Neutrophil (primary cell): ENCODE measurements at regions not wholly inside any gene's neighbourhood (a gene's known extent, or its start where the extent isn't known, plus 50 kb on each side); places are given as distances from the start of the nearest gene placed in this dataset.

Experiments
- H3K27ac ChIP-seq: fragments of 200-600 bp; sonication (generic); 2 replicates; pipeline ENCODE4 v1.5.1; 2016; ENCODE audit warnings: mild to moderate bottlenecking, moderate library complexity
- H3K27me3 ChIP-seq: fragments of 200-600 bp; sonication (generic); 2 replicates; pipeline ENCODE4 v1.6.0; 2016; ENCODE audit warnings: mild to moderate bottlenecking
- H3K36me3 ChIP-seq: fragments of 200-600 bp; sonication (generic); 2 replicates; pipeline ENCODE4 v1.5.1; 2017
- H3K4me1 ChIP-seq, 2 experiments: fragments of 200-600 bp in 1 of 2; sonication (generic) in 1 of 2; 1 replicate in 1 of 2; 2 replicates in 1 of 2; pipeline versions ENCODE4 v1.5.1 to v1.6.1; 2013 to 2016; ENCODE audit warnings: low read depth in 1 of 2, low read length in 1 of 2, mild to moderate bottlenecking in 1 of 2, moderate library complexity in 1 of 2; ENCODE audit not compliant: control insufficient read depth in 1 of 2, insufficient read depth in 1 of 2
- H3K4me3 ChIP-seq, 2 experiments: fragments of 200-600 bp in 1 of 2; sonication (generic) in 1 of 2; 1 replicate in 1 of 2; 2 replicates in 1 of 2; pipeline ENCODE4 v1.5.1; 2013 to 2016; ENCODE audit warnings: low read depth in 1 of 2, low read length in 1 of 2, mild to moderate bottlenecking in 1 of 2, moderate library complexity in 1 of 2
- H3K9me3 ChIP-seq: fragments of 200-600 bp; sonication (generic); 2 replicates; pipeline ENCODE4 v1.5.1; 2016
- CTCF ChIP-seq: fragments of 200-600 bp; sonication (generic); IDR thresholded peaks from 2 replicates; pipeline ENCODE4 v1.5.1; 2016; ENCODE audit warnings: antibody characterized with exemption

- no peaks in the 10 kb centered on the region for H3K27me3 ChIP-seq
- H3K27ac ChIP-seq, result no peak overlapping the region
- H3K4me3 ChIP-seq, result no peak overlapping the region
- no peaks in the 10 kb centered on the region for H3K4me1 ChIP-seq
- H3K9me3 ChIP-seq, result no peaks in the 10 kb centered on the region
- TF ChIP-seq CTCF, result no peak
- no peaks in the 10 kb centered on the region for H3K36me3 ChIP-seq
These were observed 337.3 kb upstream of the E2F7 start for GRCh38 chr12:77402716-77403115.

GRCh38 chr12:77401770-77402081, 336.4 kb upstream of the E2F7 start:
- H3K27me3 ChIP-seq, result no peaks in the 10 kb centered on the region
- no peaks in the 10 kb centered on the region for H3K36me3 ChIP-seq

GRCh38 chr12:77401064-77401769, 335.8 kb upstream of the E2F7 start:
- TF ChIP-seq CTCF, result no peak
- no peaks in the 10 kb centered on the region for H3K27me3 ChIP-seq
- H3K36me3 ChIP-seq, result no peaks in the 10 kb centered on the region
- no peak overlapping the region for H3K4me3 ChIP-seq
- H3K9me3 ChIP-seq, result no peaks in the 10 kb centered on the region
- H3K4me1 ChIP-seq, result no peaks in the 10 kb centered on the region
- no peak overlapping the region for H3K27ac ChIP-seq

More at GRCh38 chr12:77401770-77402081, 336.4 kb upstream of the E2F7 start:
- H3K4me1 ChIP-seq, result no peaks in the 10 kb centered on the region
- TF ChIP-seq CTCF, result no peak
- H3K27ac ChIP-seq, result no peak overlapping the region
- no peaks in the 10 kb centered on the region for H3K9me3 ChIP-seq
- no peak overlapping the region for H3K4me3 ChIP-seq

GRCh38 chr12:77392467-77393088, 327.2 kb upstream of the E2F7 start:
- TF ChIP-seq CTCF, result no peak
- H3K36me3 ChIP-seq, result no peaks in the 10 kb centered on the region

GRCh38 chr12:77388445-77389265, 323.3 kb upstream of the E2F7 start:
- Histone ChIP-seq H3K4me1 (peaks cover 0 to 12% of the 10 kb centered on the region in 2 experiments), H3K4me3 (no peak overlapping the region), H3K27me3 (no peaks in the 10 kb centered on the region), H3K36me3 (no peaks in the 10 kb centered on the region), H3K27ac (no peak overlapping the region), H3K9me3 (no peaks in the 10 kb centered on the region)
- TF ChIP-seq CTCF, result no peak

More at GRCh38 chr12:77392467-77393088, 327.2 kb upstream of the E2F7 start:
- Histone ChIP-seq H3K27ac (no peak overlapping the region), H3K4me1 (no peaks in the 10 kb centered on the region), H3K27me3 (no peaks in the 10 kb centered on the region), H3K4me3 (no peak overlapping the region), H3K9me3 (no peaks in the 10 kb centered on the region)
